Renal cortex interstitium (tissue), 11 donors: ENCODE measurements at regions not wholly inside any gene's neighbourhood (a gene's known extent, or its start where the extent isn't known, plus 50 kb on each side); places are given as distances from the start of the nearest gene placed in this dataset.
"Not testable (repeated sequence)": the region's sequence is repeated elsewhere in the genome, so short reads cannot be mapped to it uniquely, and the experiment has no call there.

Source experiments
- DNase-seq, 11 donors: peaks; one replicate each; pipeline ENCODE4 v3.0.0-alpha.2; 2013; ENCODE audit warnings: low read depth in 9 of 11, low spot score in 4 of 11; ENCODE audit errors: extremely low read depth in 1 of 11

- no peak for DNase-seq
Observed at GRCh38 chr3:75296858-75297257, 367.3 kb upstream of the FRG2C start.

- no peak for DNase-seq
Observed at GRCh38 chr3:75300606-75301005, 363.5 kb upstream of the FRG2C start.

DNA sequence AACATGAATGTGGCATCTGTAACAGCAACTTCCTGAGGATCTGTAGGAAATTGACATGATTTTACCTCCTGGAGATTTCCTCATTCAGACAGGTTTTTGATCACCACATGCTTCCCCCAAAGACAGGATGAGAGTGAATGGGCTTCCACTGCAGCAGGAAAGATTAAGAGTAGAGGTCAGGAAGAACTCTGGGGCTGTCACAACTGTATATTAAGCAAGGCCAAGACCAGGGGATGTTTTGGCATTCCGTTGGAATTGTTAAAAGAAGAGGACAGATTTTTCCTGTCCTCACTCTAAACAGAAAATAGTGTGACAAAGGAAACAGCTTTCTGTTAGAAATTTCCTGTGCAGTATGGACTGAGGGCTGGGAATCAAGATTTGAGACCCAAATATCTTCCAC, 363.1 kb upstream of the FRG2C start:
- not testable (repeated sequence) for DNase-seq

DNA sequence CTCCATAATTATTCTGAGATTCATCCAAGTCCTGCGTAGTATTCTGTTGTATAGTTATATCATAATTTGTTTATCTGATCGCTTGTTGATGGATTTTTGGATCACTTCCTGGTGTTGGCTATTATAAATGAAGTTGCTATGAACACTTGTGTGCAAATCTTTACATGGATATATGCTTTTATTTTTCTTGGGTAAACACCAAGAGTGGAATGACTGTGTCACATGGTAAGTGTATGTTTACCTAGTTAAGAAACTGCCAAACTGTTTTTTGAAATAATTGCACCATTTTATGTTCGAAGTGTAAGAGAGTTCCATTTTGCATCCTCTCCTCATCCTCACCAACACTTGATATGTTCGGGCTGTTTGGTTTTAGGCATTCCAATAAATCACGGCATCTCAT, 360.4 kb upstream of the FRG2C start:
- DNase-seq, result no peak

GRCh38 chr3:75305901-75306300, 358.2 kb upstream of the FRG2C start:
- no peak for DNase-seq

GRCh38 chr3:75311306-75311705, 352.8 kb upstream of the FRG2C start:
- DNase-seq, result not testable (repeated sequence)

DNA sequence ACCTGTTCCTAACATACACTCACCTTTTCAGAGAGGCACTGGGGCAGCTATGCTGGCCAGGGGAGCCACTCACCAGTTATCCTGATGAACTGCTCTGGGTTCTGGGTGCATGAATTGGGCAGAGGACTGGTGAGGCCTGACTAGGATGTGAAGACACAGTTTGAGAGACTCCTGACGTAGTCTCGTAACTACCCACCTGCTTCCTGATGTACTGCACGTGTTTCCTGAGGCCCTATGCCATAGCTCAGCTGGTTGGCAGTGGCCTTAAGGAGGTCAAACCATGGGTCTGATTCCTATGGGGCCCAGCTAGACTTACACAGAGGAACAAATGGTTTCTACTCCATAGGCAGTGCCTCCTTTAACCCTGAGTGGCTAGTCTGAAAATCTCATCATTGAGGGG, 351.7 kb upstream of the FRG2C start:
- not testable (repeated sequence) for DNase-seq

- DNase-seq, result not testable (repeated sequence)
Observed at GRCh38 chr3:75319776-75320175, 344.4 kb upstream of the FRG2C start.

GRCh38 chr3:75320369-75320768, 343.8 kb upstream of the FRG2C start:
- DNase-seq, result no peak

DNA sequence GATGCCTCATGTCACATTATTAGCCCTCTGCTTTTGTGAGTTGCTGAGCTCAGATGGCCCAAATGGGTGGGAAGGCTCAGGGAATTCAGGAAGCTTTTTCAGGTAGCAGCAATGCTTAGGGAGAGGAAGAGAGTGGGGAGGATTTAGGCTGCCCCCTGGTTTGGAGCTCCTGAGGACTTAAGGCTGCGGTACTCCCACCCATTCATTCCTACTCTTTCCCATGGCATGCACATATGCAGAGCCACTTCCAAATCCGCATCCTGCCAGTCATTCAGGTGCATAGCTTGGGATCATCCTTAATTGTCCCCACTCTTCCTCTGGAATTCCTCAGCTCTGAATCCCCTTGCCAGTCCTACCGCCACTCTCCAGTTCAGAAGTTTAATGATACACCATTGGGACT, 343.1 kb upstream of the FRG2C start:
- no peak for DNase-seq

GRCh38 chr3:75323936-75324335, 340.2 kb upstream of the FRG2C start:
- not testable (repeated sequence) for DNase-seq

- no peak for DNase-seq
Observed at GRCh38 chr3:75325716-75326115, 338.4 kb upstream of the FRG2C start.

- no peak for DNase-seq
Observed at GRCh38 chr3:75327453-75327852, 336.7 kb upstream of the FRG2C start.

DNA sequence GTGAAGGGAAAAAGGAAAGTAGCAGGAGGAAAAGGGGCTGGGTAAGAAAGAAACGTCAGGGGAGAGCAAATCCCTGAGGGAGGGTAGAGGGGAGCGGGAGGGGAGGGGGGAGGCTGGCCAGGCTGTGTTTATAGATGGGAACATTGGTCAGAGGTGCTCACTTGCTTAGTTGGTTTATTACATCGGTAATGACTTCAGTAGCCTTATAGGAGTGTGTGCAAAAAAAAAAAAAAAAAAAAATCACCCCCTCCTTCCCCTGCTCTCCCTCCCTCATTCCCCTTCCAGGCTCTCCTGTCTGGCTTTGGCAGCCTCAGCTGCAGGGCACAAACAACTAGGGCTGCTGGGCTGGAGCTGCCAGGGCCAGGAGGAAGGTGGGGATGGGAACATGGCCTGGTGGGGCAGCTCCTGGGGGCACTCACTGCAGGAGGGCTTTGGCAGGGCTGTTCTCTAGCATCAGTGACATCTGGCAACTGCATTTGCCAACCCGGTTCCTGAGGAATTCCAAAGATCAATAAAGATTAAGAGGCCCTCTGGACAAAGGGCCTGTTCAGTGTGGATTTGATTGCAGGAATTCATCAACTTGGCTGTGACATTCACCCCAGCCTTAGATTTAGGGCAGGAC, 334.5 kb upstream of the FRG2C start:
- DNase-seq, result no peak

- not testable (repeated sequence) for DNase-seq
Observed at GRCh38 chr3:75330446-75330845, 333.7 kb upstream of the FRG2C start.

GRCh38 chr3:75332090-75332489, 332.0 kb upstream of the FRG2C start:
- not testable (repeated sequence) for DNase-seq

DNA sequence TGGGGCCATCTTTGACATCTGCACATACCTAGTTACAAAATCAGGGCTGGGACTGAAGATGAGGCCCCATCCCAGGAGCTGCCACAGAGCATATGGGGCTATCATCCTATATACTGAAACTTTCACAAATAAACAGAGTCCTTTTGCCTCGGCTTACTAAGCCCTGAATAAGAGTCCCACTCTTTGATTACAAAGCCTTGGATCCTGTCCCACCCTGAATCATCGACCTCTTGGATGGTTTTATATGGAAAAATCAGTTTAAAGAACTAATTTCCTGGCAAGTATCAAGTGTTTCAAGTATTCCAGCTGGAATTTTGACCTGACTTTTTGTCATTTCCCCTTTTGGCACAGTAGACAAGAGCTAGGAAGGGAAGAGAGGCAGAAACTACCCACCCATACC, 331.3 kb upstream of the FRG2C start:
- DNase-seq, result peak in 1 of 11 donors; percentile 9

- no peak for DNase-seq
Observed at GRCh38 chr3:75334299-75334698, 329.8 kb upstream of the FRG2C start.

GRCh38 chr3:75337226-75337900, 326.8 kb upstream of the FRG2C start:
- no peak for DNase-seq

- no peak for DNase-seq
Observed at GRCh38 chr3:75338342-75338741, 325.8 kb upstream of the FRG2C start.
